HG03520 (cell line): ENCODE measurements at regions not wholly inside any gene's neighbourhood (a gene's known extent, or its start where the extent isn't known, plus 50 kb on each side); places are given as distances from the start of the nearest gene placed in this dataset.
"Not testable (repeated sequence)": the region's sequence is repeated elsewhere in the genome, so short reads cannot be mapped to it uniquely, and the experiment has no call there.

Experiments used
- ATAC-seq: cut with Tn5 transposase; IDR thresholded peaks from one replicate; pipeline ENCODE4 v1.9.1; 2021; ENCODE audit warnings: mild to moderate bottlenecking, moderate library complexity; ENCODE audit not compliant: unreplicated experiment

GRCh38 chr2:216776066-216776850 is 80.9 kb upstream of the IGFBP5 start:
- no peak for ATAC-seq

- ATAC-seq, result no peak
Measured at GRCh38 chr2:216775043-216775453, 79.7 kb upstream of the IGFBP5 start.

- ATAC-seq, result no peak
Measured at GRCh38 chr2:216774620-216775019, 79.3 kb upstream of the IGFBP5 start.

- no peak for ATAC-seq
Measured at GRCh38 chr2:216774180-216774579, 78.8 kb upstream of the IGFBP5 start.

GRCh38 chr2:216773072-216773471 is 77.7 kb upstream of the IGFBP5 start:
- no peak for ATAC-seq

- no peak for ATAC-seq
Measured at GRCh38 chr2:216770717-216771116, 75.4 kb upstream of the IGFBP5 start.

GRCh38 chr2:216770050-216770449 is 74.7 kb upstream of the IGFBP5 start:
- ATAC-seq, result no peak

- no peak for ATAC-seq
Measured at GRCh38 chr2:216769626-216770025, 74.3 kb upstream of the IGFBP5 start.

- ATAC-seq, result no peak
Measured at GRCh38 chr2:216768908-216769411, 73.6 kb upstream of the IGFBP5 start.

GRCh38 chr2:216765761-216766262 is 70.5 kb upstream of the IGFBP5 start:
- no peak for ATAC-seq

- ATAC-seq, result no peak
Measured at GRCh38 chr2:216763396-216763795, 68.0 kb upstream of the IGFBP5 start.

- no peak for ATAC-seq
Measured at GRCh38 chr2:216761809-216762208, 66.5 kb upstream of the IGFBP5 start.

GRCh38 chr2:216761133-216761532 is 65.8 kb upstream of the IGFBP5 start:
- ATAC-seq, result no peak

GRCh38 chr2:216758256-216759155 is 63.2 kb upstream of the IGFBP5 start:
- no peak for ATAC-seq

- no peak for ATAC-seq
Measured at GRCh38 chr2:216757532-216757931, 62.2 kb upstream of the IGFBP5 start.

- no peak for ATAC-seq
Measured at GRCh38 chr2:216756435-216756834, 61.1 kb upstream of the IGFBP5 start.

GRCh38 chr2:216754812-216755211 is 59.5 kb upstream of the IGFBP5 start:
- no peak for ATAC-seq

- no peak for ATAC-seq
Measured at GRCh38 chr2:216754336-216754735, 59.0 kb upstream of the IGFBP5 start.

GRCh38 chr2:216752855-216753505 is 57.6 kb upstream of the IGFBP5 start:
- no peak for ATAC-seq

- ATAC-seq, result not testable (repeated sequence)
Measured at GRCh38 chr2:216750750-216751149, 55.4 kb upstream of the IGFBP5 start.

- not testable (repeated sequence) for ATAC-seq
Measured at GRCh38 chr2:216746268-216746667, 50.9 kb upstream of the IGFBP5 start.
